ENCODE measurements at regions not wholly inside any gene's neighbourhood (a gene's known extent, or its start where the extent isn't known, plus 50 kb on each side); places are given as distances from the start of the nearest gene placed in this dataset.
"Not testable (repeated sequence)": the region's sequence is repeated elsewhere in the genome, so short reads cannot be mapped to it uniquely, and the experiment has no call there.

- CTCF ChIA-PET; H3K4me3 Mint-ChIP-seq; DNase-seq; POLR2A ChIA-PET; ATAC-seq; H3K9me3 Mint-ChIP-seq (ENCODE audit: insufficient read depth); H3K27me3 Mint-ChIP-seq (ENCODE audit: low read depth); H3K36me3 Mint-ChIP-seq (ENCODE audit: low read depth); H3K27ac Mint-ChIP-seq; H3K4me1 Mint-ChIP-seq (ENCODE audit: low read depth): not testable (repeated sequence)
Observed at GRCh38 chr5:19142713-19143414, 845.1 kb downstream of the CDH18 start.

- Mint-ChIP-seq H3K36me3 (ENCODE audit: low read depth) (no peaks in the 10 kb centered on the region), H3K4me1 (ENCODE audit: low read depth) (no peaks in the 10 kb centered on the region), H3K9me3 (ENCODE audit: insufficient read depth) (peaks cover 11% of the 10 kb centered on the region), H3K27me3 (ENCODE audit: low read depth) (no peaks in the 10 kb centered on the region), H3K4me3 (no peak overlapping the region), H3K27ac (no peak overlapping the region)
- CTCF ChIA-PET, result no interaction called here
- ATAC-seq (no peak), DNase-seq (no peak)
- POLR2A ChIA-PET, result no interaction called here
Observed at GRCh38 chr5:19143935-19144334, 844.1 kb downstream of the CDH18 start.

GRCh38 chr5:19169426-19169825, 818.6 kb downstream of the CDH18 start:
- H3K4me3 Mint-ChIP-seq, result no peak overlapping the region
- H3K4me1 Mint-ChIP-seq (ENCODE audit: low read depth), result no peaks in the 10 kb centered on the region
- peaks cover 16% of the 10 kb centered on the region for H3K9me3 Mint-ChIP-seq (ENCODE audit: insufficient read depth)
- ATAC-seq (no peak), DNase-seq (no peak)
- CTCF ChIA-PET, result no interaction called here
- H3K36me3 Mint-ChIP-seq (ENCODE audit: low read depth), result no peaks in the 10 kb centered on the region
- POLR2A ChIA-PET, result no interaction called here
- H3K27ac Mint-ChIP-seq, result no peak overlapping the region
- no peaks in the 10 kb centered on the region for H3K27me3 Mint-ChIP-seq (ENCODE audit: low read depth)

GRCh38 chr5:19172926-19173470, 815.0 kb downstream of the CDH18 start:
- ATAC-seq, result no peak
- CTCF ChIA-PET, result no interaction called here

GRCh38 chr5:19175776-19176570, 812.0 kb downstream of the CDH18 start:
- Mint-ChIP-seq H3K4me3 (no peak overlapping the region), H3K27ac (no peak overlapping the region), H3K36me3 (ENCODE audit: low read depth) (no peaks in the 10 kb centered on the region), H3K9me3 (ENCODE audit: insufficient read depth) (peaks cover 9% of the 10 kb centered on the region), H3K4me1 (ENCODE audit: low read depth) (no peaks in the 10 kb centered on the region), H3K27me3 (ENCODE audit: low read depth) (no peaks in the 10 kb centered on the region)
- ChIA-PET CTCF (no interaction called here), POLR2A (no interaction called here)
- ATAC-seq, result no peak
- DNase-seq, result no peak

More at GRCh38 chr5:19172926-19173470, 815.0 kb downstream of the CDH18 start:
- H3K27ac Mint-ChIP-seq, result no peak overlapping the region
- no peaks in the 10 kb centered on the region for H3K27me3 Mint-ChIP-seq (ENCODE audit: low read depth)
- H3K4me1 Mint-ChIP-seq (ENCODE audit: low read depth), result no peaks in the 10 kb centered on the region
- no peak overlapping the region for H3K4me3 Mint-ChIP-seq
- H3K36me3 Mint-ChIP-seq (ENCODE audit: low read depth), result no peaks in the 10 kb centered on the region
- no peak for DNase-seq
- POLR2A ChIA-PET, result no interaction called here
- peaks cover 16% of the 10 kb centered on the region for H3K9me3 Mint-ChIP-seq (ENCODE audit: insufficient read depth)

- H3K4me1 Mint-ChIP-seq (ENCODE audit: low read depth), result no peaks in the 10 kb centered on the region
- no peak overlapping the region for H3K27ac Mint-ChIP-seq
- H3K36me3 Mint-ChIP-seq (ENCODE audit: low read depth), result no peaks in the 10 kb centered on the region
- H3K4me3 Mint-ChIP-seq, result no peak overlapping the region
- H3K27me3 Mint-ChIP-seq (ENCODE audit: low read depth), result no peaks in the 10 kb centered on the region
- peaks cover 3% of the 10 kb centered on the region for H3K9me3 Mint-ChIP-seq (ENCODE audit: insufficient read depth)
- POLR2A ChIA-PET, result no interaction called here
- no peak for ATAC-seq
- no peak for DNase-seq
- CTCF ChIA-PET, result no interaction called here
Observed at GRCh38 chr5:19179571-19179970, 808.4 kb downstream of the CDH18 start.

- DNase-seq (no peak), ATAC-seq (no peak)
- Mint-ChIP-seq H3K36me3 (ENCODE audit: low read depth) (no peaks in the 10 kb centered on the region), H3K27ac (no peak overlapping the region), H3K9me3 (ENCODE audit: insufficient read depth) (peaks cover 26% of the 10 kb centered on the region), H3K4me1 (ENCODE audit: low read depth) (no peaks in the 10 kb centered on the region), H3K4me3 (no peak overlapping the region), H3K27me3 (ENCODE audit: low read depth) (no peaks in the 10 kb centered on the region)
- ChIA-PET POLR2A (no interaction called here), CTCF (no interaction called here)
Observed at GRCh38 chr5:19189176-19189575, 798.8 kb downstream of the CDH18 start.

GRCh38 chr5:19193631-19194030, 794.4 kb downstream of the CDH18 start:
- no peaks in the 10 kb centered on the region for H3K27me3 Mint-ChIP-seq (ENCODE audit: low read depth)
- no peak overlapping the region for H3K4me3 Mint-ChIP-seq
- ChIA-PET POLR2A (no interaction called here), CTCF (no interaction called here)
- H3K4me1 Mint-ChIP-seq (ENCODE audit: low read depth), result no peaks in the 10 kb centered on the region
- ATAC-seq, result no peak
- peaks cover 19% of the 10 kb centered on the region for H3K9me3 Mint-ChIP-seq (ENCODE audit: insufficient read depth)
- no peak for DNase-seq
- no peak overlapping the region for H3K27ac Mint-ChIP-seq
- no peaks in the 10 kb centered on the region for H3K36me3 Mint-ChIP-seq (ENCODE audit: low read depth)

- no peak overlapping the region for H3K27ac Mint-ChIP-seq
- H3K27me3 Mint-ChIP-seq (ENCODE audit: low read depth), result no peaks in the 10 kb centered on the region
- no peak for ATAC-seq
- H3K36me3 Mint-ChIP-seq (ENCODE audit: low read depth), result no peaks in the 10 kb centered on the region
- H3K4me1 Mint-ChIP-seq (ENCODE audit: low read depth), result no peaks in the 10 kb centered on the region
- ChIA-PET CTCF (no interaction called here), POLR2A (no interaction called here)
- peaks cover 6% of the 10 kb centered on the region for H3K9me3 Mint-ChIP-seq (ENCODE audit: insufficient read depth)
- DNase-seq, result no peak
- H3K4me3 Mint-ChIP-seq, result no peak overlapping the region
Observed at GRCh38 chr5:19196631-19197030, 791.4 kb downstream of the CDH18 start.

GRCh38 chr5:19200251-19200650, 787.7 kb downstream of the CDH18 start:
- no peak overlapping the region for H3K4me3 Mint-ChIP-seq
- H3K27ac Mint-ChIP-seq, result no peak overlapping the region
- no peaks in the 10 kb centered on the region for H3K9me3 Mint-ChIP-seq (ENCODE audit: insufficient read depth)
- ChIA-PET CTCF (no interaction called here), POLR2A (no interaction called here)
- H3K36me3 Mint-ChIP-seq (ENCODE audit: low read depth), result no peaks in the 10 kb centered on the region
- H3K4me1 Mint-ChIP-seq (ENCODE audit: low read depth), result no peaks in the 10 kb centered on the region
- DNase-seq (no peak), ATAC-seq (no peak)
- no peaks in the 10 kb centered on the region for H3K27me3 Mint-ChIP-seq (ENCODE audit: low read depth)

- ChIA-PET CTCF (no interaction called here), POLR2A (no interaction called here)
- no peaks in the 10 kb centered on the region for H3K27me3 Mint-ChIP-seq (ENCODE audit: low read depth)
- DNase-seq (no peak), ATAC-seq (no peak)
- H3K27ac Mint-ChIP-seq, result no peak overlapping the region
- H3K36me3 Mint-ChIP-seq (ENCODE audit: low read depth), result no peaks in the 10 kb centered on the region
- peaks cover 35% of the 10 kb centered on the region for H3K9me3 Mint-ChIP-seq (ENCODE audit: insufficient read depth)
- no peaks in the 10 kb centered on the region for H3K4me1 Mint-ChIP-seq (ENCODE audit: low read depth)
- H3K4me3 Mint-ChIP-seq, result no peak overlapping the region
Observed at GRCh38 chr5:19208397-19208796, 779.6 kb downstream of the CDH18 start.

GRCh38 chr5:19210886-19211285, 777.1 kb downstream of the CDH18 start:
- peaks cover 37% of the 10 kb centered on the region for H3K9me3 Mint-ChIP-seq (ENCODE audit: insufficient read depth)
- ATAC-seq, result no peak
- ChIA-PET CTCF (no interaction called here), POLR2A (no interaction called here)
- no peak overlapping the region for H3K4me3 Mint-ChIP-seq
- no peak for DNase-seq
- H3K27ac Mint-ChIP-seq, result no peak overlapping the region
- no peaks in the 10 kb centered on the region for H3K4me1 Mint-ChIP-seq (ENCODE audit: low read depth)
- no peaks in the 10 kb centered on the region for H3K36me3 Mint-ChIP-seq (ENCODE audit: low read depth)
- no peaks in the 10 kb centered on the region for H3K27me3 Mint-ChIP-seq (ENCODE audit: low read depth)

Measured in activated CD8-positive, alpha-beta T cell treated with anti-CD3 and anti-CD28 coated beads, Interleukin-2, amount 10 ng/mL, durations not matched to agents 7 days and 5 days (primary cell).